GM23248 (cell line): ENCODE measurements at regions not wholly inside any gene's neighbourhood (a gene's known extent, or its start where the extent isn't known, plus 50 kb on each side); places are given as distances from the start of the nearest gene placed in this dataset.

ENCODE experiments used
- DNase-seq: peaks from one replicate; pipeline ENCODE4 v3.0.0-alpha.2; 2015
- H2AFZ ChIP-seq: fragments of 200-600 bp; sonication (generic); 2 replicates; pipeline ENCODE4 v1.6.1; 2016; ENCODE audit warnings: antibody characterized with exemption
- H3F3A ChIP-seq: fragments of 200-600 bp; sonication (generic); 2 replicates; pipeline ENCODE4 v1.6.1; 2016; ENCODE audit warnings: mild to moderate bottlenecking, antibody characterized with exemption, mixed run types; ENCODE audit not compliant: insufficient read depth
- H3K27ac ChIP-seq: fragments of 200-600 bp; sonication (generic); 2 replicates; pipeline ENCODE4 v1.5.1; 2016; ENCODE audit warnings: mild to moderate bottlenecking
- H3K27me3 ChIP-seq: fragments of 200-600 bp; sonication (generic); replicated peaks from 2 replicates; pipeline ENCODE4 v1.6.1; 2016; ENCODE audit warnings: mild to moderate bottlenecking; ENCODE audit not compliant: insufficient read depth
- H3K36me3 ChIP-seq: fragments of 200-600 bp; sonication (generic); 2 replicates; pipeline ENCODE4 v1.6.1; 2016; ENCODE audit warnings: low read depth, mild to moderate bottlenecking
- H3K4me1 ChIP-seq: fragments of 200-600 bp; sonication (generic); 2 replicates; pipeline ENCODE4 v1.6.1; 2016; ENCODE audit warnings: mild to moderate bottlenecking; ENCODE audit not compliant: insufficient read depth
- H3K4me2 ChIP-seq: fragments of 200-600 bp; sonication (generic); one replicate; pipeline ENCODE4 v1.6.1; 2016; ENCODE audit warnings: mild to moderate bottlenecking; ENCODE audit not compliant: unreplicated experiment
- H3K4me3 ChIP-seq: fragments of 200-600 bp; sonication (generic); 2 replicates; pipeline ENCODE4 v1.5.1; 2016; ENCODE audit warnings: mild to moderate bottlenecking
- H3K79me2 ChIP-seq: fragments of 200-600 bp; sonication (generic); 2 replicates; pipeline ENCODE4 v1.6.1; 2016; ENCODE audit warnings: mild to moderate bottlenecking; ENCODE audit not compliant: insufficient read depth
- H3K9ac ChIP-seq: fragments of 200-600 bp; sonication (generic); 2 replicates; pipeline ENCODE4 v1.6.1; 2016; ENCODE audit warnings: mild to moderate bottlenecking
- H3K9me2 ChIP-seq: fragments of 200-600 bp; sonication (generic); 2 replicates; pipeline ENCODE4 v1.6.1; 2016; ENCODE audit warnings: mixed run types, mild to moderate bottlenecking, moderate library complexity; ENCODE audit not compliant: insufficient read depth
- H3K9me3 ChIP-seq: fragments of 200-600 bp; sonication (generic); one replicate; pipeline ENCODE4 v1.6.1; 2017; ENCODE audit warnings: low read depth
- H4K20me1 ChIP-seq: fragments of 200-600 bp; sonication (generic); 2 replicates; pipeline ENCODE4 v1.6.0; 2016; ENCODE audit not compliant: insufficient read depth
- EZH2 ChIP-seq: fragments of 200-600 bp; sonication (generic); IDR thresholded peaks from 2 replicates; pipeline ENCODE4 v1.6.1; 2018; ENCODE audit warnings: antibody characterized with exemption, mild to moderate bottlenecking; ENCODE audit not compliant: insufficient read depth, poor library complexity, severe bottlenecking
- EZH2phosphoT487 ChIP-seq: fragments of 200-600 bp; sonication (generic); IDR thresholded peaks from 2 replicates; pipeline ENCODE4 v1.6.1; 2018; ENCODE audit warnings: antibody characterized with exemption, moderate library complexity, mild to moderate bottlenecking, low read depth; ENCODE audit not compliant: insufficient read depth
- WGBS, 2 experiments: methylation state at CpG; one replicate each; pipeline ENCODE4 v1.1.6; 2015 to 2017; ENCODE audit warnings: low lambda C conversion rate in 2 of 2, low coverage in 1 of 2; ENCODE audit errors: missing lambda C conversion rate in 2 of 2; 5-methylcytosine and 5-hydroxymethylcytosine counted together
- in situ Hi-C: fragments of 300-500 bp; cut with MboI; formaldehyde crosslinking; loops from 2 replicates; pipeline ENCODE4 v1.15.0; 2020

GRCh38 chr10:76784076-76784475 is 853.5 kb downstream of the KCNMA1 start:
- no peaks in the 10 kb centered on the region for H4K20me1 ChIP-seq
- H3K4me3 ChIP-seq, result no peak overlapping the region
- WGBS, 2 experiments, result 67% methylated on average over 1 of the region's 1 CpG
- no peak overlapping the region for H3K9ac ChIP-seq
- no peaks in the 10 kb centered on the region for H3K36me3 ChIP-seq
- H3K79me2 ChIP-seq, result no peaks in the 10 kb centered on the region
- peaks cover 4% of the 10 kb centered on the region for H3K9me3 ChIP-seq
- 0 out of 2 replicates have a peak, but pooled peaks cover 5% of the 10 kb centered on the region for H3F3A ChIP-seq
- H3K9me2 ChIP-seq, result no peaks in the 10 kb centered on the region
- DNase-seq, result no peak
- no peak overlapping the region for H3K27ac ChIP-seq
- H3K4me1 ChIP-seq, result 0 out of 2 replicates have a peak, but pooled peaks cover 5% of the 10 kb centered on the region
- H2AFZ ChIP-seq, result no peak overlapping the region
- in situ Hi-C loops, result no loop called here
- no peak overlapping the region for H3K4me2 ChIP-seq
- H3K27me3 ChIP-seq, result peaks cover 5% of the 10 kb centered on the region; the same call in 1 of the 2 replicates
- no peak for TF ChIP-seq EZH2phosphoT487
- TF ChIP-seq EZH2, result no peak

- no peaks in the 10 kb centered on the region for H3K36me3 ChIP-seq
- no peaks in the 10 kb centered on the region for H4K20me1 ChIP-seq
- 0 out of 2 replicates have a peak overlapping the region, but pooled peaks have one; percentile 13 for H3K9ac ChIP-seq
- 79 to 81% methylated on average over 6 of the region's 6 CpGs for WGBS, 2 experiments
- DNase-seq, result peak; percentile 3
- peaks cover 11% of the 10 kb centered on the region for H3K4me1 ChIP-seq
- peak overlapping the region; percentile 41; the same call in 1 of the 2 replicates for H2AFZ ChIP-seq
- TF ChIP-seq EZH2phosphoT487 (no peak), EZH2 (no peak)
- H3K4me3 ChIP-seq, result no peak overlapping the region
- H3K27me3 ChIP-seq, result no peaks in the 10 kb centered on the region; the same call in 1 of the 2 replicates
- in situ Hi-C loops, result no loop called here
- no peaks in the 10 kb centered on the region for H3K79me2 ChIP-seq
- H3K9me3 ChIP-seq, result peaks cover 4% of the 10 kb centered on the region
- 0 out of 2 replicates have a peak overlapping the region, but pooled peaks have one; percentile 34 for H3K27ac ChIP-seq
- no peak overlapping the region for H3K4me2 ChIP-seq
- no peaks in the 10 kb centered on the region for H3K9me2 ChIP-seq
- peaks cover 5% of the 10 kb centered on the region; the same call in 1 of the 2 replicates for H3F3A ChIP-seq
Observed at GRCh38 chr10:76779796-76780301, 857.8 kb downstream of the KCNMA1 start.

GRCh38 chr10:76778914-76779795 is 858.5 kb downstream of the KCNMA1 start:
- Histone ChIP-seq H3K4me1 (peaks cover 11% of the 10 kb centered on the region), H3K27ac (peak overlapping the region; percentile 34; the same call in 1 of the 2 replicates), H3K36me3 (no peaks in the 10 kb centered on the region), H3K4me3 (no peak overlapping the region), H2AFZ (peak overlapping the region; percentile 41), H3K9me3 (peaks cover 4% of the 10 kb centered on the region), H3K27me3 (no peaks in the 10 kb centered on the region), H3F3A (peaks cover 5% of the 10 kb centered on the region; the same call in 1 of the 2 replicates), H4K20me1 (no peaks in the 10 kb centered on the region), H3K9ac (0 out of 2 replicates have a peak overlapping the region, but pooled peaks have one; percentile 13), H3K79me2 (no peaks in the 10 kb centered on the region), H3K9me2 (no peaks in the 10 kb centered on the region), H3K4me2 (peak overlapping the region; percentile 59)
- TF ChIP-seq EZH2 (no peak), EZH2phosphoT487 (no peak)
- DNase-seq, result peak; percentile 91
- 36 to 37% methylated on average over 10 of the region's 10 CpGs for WGBS, 2 experiments
- in situ Hi-C loops, result no loop called here

GRCh38 chr10:76774987-76775603 is 862.5 kb downstream of the KCNMA1 start:
- H4K20me1 ChIP-seq, result no peaks in the 10 kb centered on the region
- peaks cover 5% of the 10 kb centered on the region; the same call in 1 of the 2 replicates for H3F3A ChIP-seq
- peaks cover 11% of the 10 kb centered on the region for H3K4me1 ChIP-seq
- no peak overlapping the region for H3K4me2 ChIP-seq
- H3K9me3 ChIP-seq, result no peaks in the 10 kb centered on the region
- WGBS, 2 experiments, result 82 to 84% methylated on average over 4 of the region's 4 CpGs
- DNase-seq, result no peak
- H3K9ac ChIP-seq, result no peak overlapping the region
- H2AFZ ChIP-seq, result no peak overlapping the region
- no peaks in the 10 kb centered on the region for H3K9me2 ChIP-seq
- H3K79me2 ChIP-seq, result no peaks in the 10 kb centered on the region
- 0 out of 2 replicates have a peak, but pooled peaks cover 3% of the 10 kb centered on the region for H3K27me3 ChIP-seq
- no peaks in the 10 kb centered on the region for H3K36me3 ChIP-seq
- TF ChIP-seq EZH2 (no peak), EZH2phosphoT487 (no peak)
- H3K27ac ChIP-seq, result no peak overlapping the region
- in situ Hi-C loops, result no loop called here
- H3K4me3 ChIP-seq, result no peak overlapping the region
